Testis (tissue), 2 donors: ENCODE measurements at regions not wholly inside any gene's neighbourhood (a gene's known extent, or its start where the extent isn't known, plus 50 kb on each side); places are given as distances from the start of the nearest gene placed in this dataset.

ENCODE experiments used
- DNase-seq: peaks from one replicate; pipeline ENCODE4 v3.0.0-alpha.2; 2019
- H3K27ac ChIP-seq, 2 donors: fragments of 200-600 bp; sonication (generic); one replicate each; pipeline ENCODE4 v1.5.1; 2019
- H3K27me3 ChIP-seq: fragments of 200-600 bp; sonication (generic); one replicate; pipeline ENCODE4 v1.5.1; 2019
- H3K36me3 ChIP-seq: fragments of 200-600 bp; sonication (generic); one replicate; pipeline ENCODE4 v1.5.1; 2017; ENCODE audit warnings: low read depth; ENCODE audit errors: missing control alignments
- H3K4me1 ChIP-seq: fragments of 200-600 bp; sonication (generic); one replicate; pipeline ENCODE4 v1.5.1; 2019
- H3K4me3 ChIP-seq, 2 donors: fragments of 200-600 bp; sonication (generic); one replicate each; pipeline ENCODE4 v1.5.1; 2017 to 2019
- H3K9me3 ChIP-seq: fragments of 200-600 bp; sonication (generic); one replicate; pipeline ENCODE4 v1.5.1; 2017
- CTCF ChIP-seq, 3 experiments: fragments of 450-650 bp in 2 of 3; fragments of 200-600 bp in 1 of 3; sonication (generic) in 1 of 3; IDR thresholded peaks; one replicate each; pipeline ENCODE4 v1.5.1; 2016 to 2019; ENCODE audit warnings: antibody characterized with exemption in 3 of 3, mild to moderate bottlenecking in 2 of 3, moderate library complexity in 1 of 3
- POLR2A ChIP-seq: fragments of 450-650 bp; IDR thresholded peaks from one replicate; pipeline ENCODE4 v1.6.1; 2017; ENCODE audit warnings: antibody characterized with exemption, mild to moderate bottlenecking, moderate library complexity
- WGBS, 2 donors: methylation state at CpG; one replicate each; pipeline ENCODE4 v1.1.5; 2018; 5-methylcytosine and 5-hydroxymethylcytosine counted together
- intact Hi-C: fragments of 100-400 bp; cut with DNase I; formaldehyde crosslinking; loops from one replicate; pipeline ENCODE4 v1.15.1; 2023; ENCODE audit warnings: low total_unique reads

GRCh38 chr11:127191261-127191660 lies 190.7 kb upstream of the KIRREL3 start:
- intact Hi-C loops: no loop called here
- Histone ChIP-seq H3K36me3 (no peaks in the 10 kb centered on the region), H3K4me3 (no peak overlapping the region), H3K4me1 (no peaks in the 10 kb centered on the region), H3K9me3 (no peaks in the 10 kb centered on the region), H3K27me3 (no peaks in the 10 kb centered on the region), H3K27ac (no peak overlapping the region)
- DNase-seq: no peak
- 75 to 82% methylated on average over 3 of the region's 3 CpGs for WGBS, 2 donors
- no peak for TF ChIP-seq POLR2A
- no peak for TF ChIP-seq CTCF (IDR thresholded peaks at IDR 0.05)

GRCh38 chr11:127182586-127183203 lies 182.1 kb upstream of the KIRREL3 start:
- Histone ChIP-seq H3K27ac (no peak overlapping the region), H3K36me3 (no peaks in the 10 kb centered on the region), H3K4me3 (no peak overlapping the region), H3K9me3 (no peaks in the 10 kb centered on the region), H3K4me1 (no peaks in the 10 kb centered on the region), H3K27me3 (no peaks in the 10 kb centered on the region)
- intact Hi-C loops: no loop called here
- WGBS, 2 donors: 71 to 83% methylated on average over 8 of the region's 8 CpGs
- TF ChIP-seq POLR2A (no peak), CTCF (IDR thresholded peaks at IDR 0.05) (no peak)
- DNase-seq: no peak

GRCh38 chr11:127157225-127157624 lies 156.7 kb upstream of the KIRREL3 start:
- TF ChIP-seq CTCF (IDR thresholded peaks at IDR 0.05) (no peak), POLR2A (no peak)
- Histone ChIP-seq H3K4me3 (no peak overlapping the region), H3K9me3 (no peaks in the 10 kb centered on the region), H3K27ac (no peak overlapping the region), H3K4me1 (no peaks in the 10 kb centered on the region), H3K36me3 (no peaks in the 10 kb centered on the region), H3K27me3 (no peaks in the 10 kb centered on the region)
- DNase-seq: no peak
- WGBS, 2 donors: 85 to 89% methylated on average over 2 of the region's 2 CpGs
- intact Hi-C loops: no loop called here

GRCh38 chr11:127149410-127149809 lies 148.8 kb upstream of the KIRREL3 start:
- no peaks in the 10 kb centered on the region for H3K9me3 ChIP-seq
- H3K4me1 ChIP-seq: no peaks in the 10 kb centered on the region
- no peaks in the 10 kb centered on the region for H3K36me3 ChIP-seq
- no peaks in the 10 kb centered on the region for H3K27me3 ChIP-seq
- intact Hi-C loops: no loop called here
- 79 to 82% methylated on average over 1 of the region's 1 CpG for WGBS, 2 donors
- DNase-seq: no peak
- H3K4me3 ChIP-seq: no peak overlapping the region
- TF ChIP-seq CTCF (IDR thresholded peaks at IDR 0.05) (no peak), POLR2A (no peak)
- H3K27ac ChIP-seq: no peak overlapping the region

GRCh38 chr11:127143251-127143650 lies 142.7 kb upstream of the KIRREL3 start:
- 86 to 96% methylated on average over 7 of the region's 7 CpGs for WGBS, 2 donors
- DNase-seq: no peak
- Histone ChIP-seq H3K36me3 (no peaks in the 10 kb centered on the region), H3K27me3 (no peaks in the 10 kb centered on the region), H3K9me3 (no peaks in the 10 kb centered on the region), H3K4me1 (no peaks in the 10 kb centered on the region), H3K4me3 (no peak overlapping the region), H3K27ac (no peak overlapping the region)
- no peak for TF ChIP-seq POLR2A
- no peak for TF ChIP-seq CTCF (IDR thresholded peaks at IDR 0.05)
- intact Hi-C loops: no loop called here
